Stimulated activated CD4-positive, alpha-beta T cell treated with anti-CD3 and anti-CD28 coated beads, Interleukin-15, amount 100 ng/mL, for 1 hour (primary cell): ENCODE measurements at regions not wholly inside any gene's neighbourhood (a gene's known extent, or its start where the extent isn't known, plus 50 kb on each side); places are given as distances from the start of the nearest gene placed in this dataset.
"Not testable (repeated sequence)": the region's sequence is repeated elsewhere in the genome, so short reads cannot be mapped to it uniquely, and the experiment has no call there.

ENCODE experiments used
- DNase-seq, 2 donors: peaks; one replicate each; pipeline ENCODE4 v3.0.0-alpha.2; 2020; ENCODE audit warnings: low read depth in 1 of 2, low spot score in 1 of 2

DNA sequence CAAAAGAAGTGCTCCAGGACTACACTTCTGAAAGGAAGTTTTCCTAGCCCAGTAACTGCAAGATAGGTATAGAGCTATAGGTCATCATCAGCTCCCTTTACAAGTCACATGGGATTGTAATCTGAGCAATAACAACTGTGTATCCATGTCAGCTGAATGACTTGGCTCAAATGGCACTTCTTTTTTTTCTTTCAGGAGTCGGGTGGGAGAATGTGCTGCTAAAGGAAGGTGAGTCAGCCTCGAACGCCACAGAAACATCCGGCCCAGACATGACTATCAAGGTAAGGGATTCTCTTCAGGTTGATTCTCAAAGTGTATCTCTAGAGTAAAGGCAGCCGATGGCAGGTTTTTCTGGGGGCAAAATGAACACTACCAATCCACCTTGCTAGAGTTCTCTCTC is 192.2 kb downstream of the C9orf152 start:
- no peak for DNase-seq

DNA sequence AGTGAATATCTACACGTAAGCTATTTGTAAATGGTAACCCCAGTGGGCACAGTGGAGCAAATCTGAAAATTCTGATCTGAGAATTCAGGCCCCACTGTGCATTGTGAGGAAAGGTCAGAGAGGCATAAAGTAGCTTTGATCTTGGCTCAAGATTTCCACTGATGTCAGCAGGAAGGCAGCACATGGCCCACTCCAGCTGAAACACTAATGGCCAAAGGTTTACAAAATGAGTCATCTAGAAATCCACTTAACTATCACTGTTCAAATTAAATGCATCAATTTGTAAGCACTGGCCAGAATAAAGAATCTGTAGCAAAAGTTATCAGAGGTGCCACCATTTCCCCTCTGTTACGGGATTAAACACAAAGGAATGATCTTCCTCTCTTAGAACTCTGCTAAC is 191.6 kb downstream of the C9orf152 start:
- DNase-seq: no peak

- not testable (repeated sequence) for DNase-seq
Observed at GRCh38 chr9:110020216-110020615, 187.7 kb downstream of the C9orf152 start.

- no peak for DNase-seq
Observed at GRCh38 chr9:110021891-110022290, 186.1 kb downstream of the C9orf152 start.

- DNase-seq: not testable (repeated sequence)
Observed at GRCh38 chr9:110023221-110023620, 184.7 kb downstream of the C9orf152 start.

GRCh38 chr9:110025551-110026170 is 182.3 kb downstream of the C9orf152 start:
- DNase-seq: no peak

GRCh38 chr9:110027671-110028081 is 180.3 kb downstream of the C9orf152 start:
- no peak for DNase-seq

- DNase-seq: no peak
Observed at GRCh38 chr9:110028271-110028670, 179.7 kb downstream of the C9orf152 start.

DNA sequence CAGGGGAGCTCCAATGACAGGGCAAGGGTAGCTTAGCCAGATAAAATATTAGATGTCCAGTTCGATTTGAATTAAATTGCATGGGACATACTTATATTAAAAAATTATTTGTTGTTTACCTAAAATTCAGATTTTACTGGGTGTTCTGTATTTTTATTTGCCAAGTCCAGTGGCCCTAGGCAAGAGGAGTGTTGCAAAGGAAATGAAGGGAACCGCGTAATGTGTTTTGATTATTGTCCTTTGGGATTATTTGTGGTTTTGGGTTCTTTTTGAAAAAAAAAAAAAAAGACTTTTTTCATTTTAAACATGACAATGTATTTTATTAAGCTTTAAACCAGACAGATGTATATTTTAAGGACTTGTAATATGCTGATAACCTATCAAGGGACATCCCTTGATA is 179.3 kb downstream of the C9orf152 start:
- no peak for DNase-seq

DNA sequence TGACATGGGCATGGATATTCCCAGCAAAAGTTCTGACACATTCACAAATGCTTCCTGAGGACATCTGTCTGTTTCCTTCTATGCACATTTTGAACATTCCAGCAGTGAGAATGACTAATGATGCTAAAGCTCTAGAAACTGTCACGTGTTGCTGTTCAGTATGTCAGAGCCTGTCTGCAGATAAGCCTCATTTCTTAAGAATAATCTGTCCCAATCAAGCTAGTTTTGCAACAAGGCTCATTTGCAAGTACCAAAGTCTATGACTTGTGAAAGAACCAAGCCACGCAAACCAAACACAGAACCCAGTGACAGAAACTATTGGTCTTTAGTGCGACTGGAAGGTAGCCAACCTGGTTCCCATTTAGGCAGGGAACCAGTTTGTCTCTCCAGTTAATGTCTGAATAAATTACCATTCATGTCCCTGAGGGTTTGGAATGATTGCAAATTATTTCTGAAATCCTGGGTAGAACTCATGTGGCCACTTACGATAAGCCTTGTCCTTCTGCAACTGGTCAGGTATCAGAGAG is 178.5 kb downstream of the C9orf152 start:
- no peak for DNase-seq

- DNase-seq: no peak
Observed at GRCh38 chr9:110029956-110030480, 177.9 kb downstream of the C9orf152 start.

- no peak for DNase-seq
Observed at GRCh38 chr9:110030632-110031031, 177.3 kb downstream of the C9orf152 start.

GRCh38 chr9:110031511-110032173 is 176.3 kb downstream of the C9orf152 start:
- no peak for DNase-seq

GRCh38 chr9:110032532-110032931 is 175.4 kb downstream of the C9orf152 start:
- not testable (repeated sequence) for DNase-seq

DNA sequence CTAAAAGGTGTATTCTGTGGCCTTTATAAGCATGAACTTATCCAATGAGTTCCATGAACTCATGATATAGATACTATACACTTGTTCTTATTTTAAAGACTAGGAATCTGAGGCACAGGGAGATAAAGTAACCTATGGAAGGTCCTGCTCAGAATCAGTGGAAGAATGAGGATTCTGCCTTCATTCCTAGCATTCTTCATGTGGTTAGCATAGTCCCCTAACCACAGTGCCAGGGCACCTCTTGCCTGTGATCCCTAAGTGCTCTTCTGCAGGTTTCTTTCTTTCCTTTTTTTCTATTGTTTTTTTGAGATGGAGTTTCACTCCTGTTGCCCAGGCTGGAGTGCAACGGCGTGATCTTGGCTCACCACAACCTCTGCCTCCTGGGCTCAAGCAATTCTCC is 174.1 kb downstream of the C9orf152 start:
- no peak for DNase-seq

- no peak for DNase-seq
Observed at GRCh38 chr9:110036286-110036685, 171.7 kb downstream of the C9orf152 start.

DNA sequence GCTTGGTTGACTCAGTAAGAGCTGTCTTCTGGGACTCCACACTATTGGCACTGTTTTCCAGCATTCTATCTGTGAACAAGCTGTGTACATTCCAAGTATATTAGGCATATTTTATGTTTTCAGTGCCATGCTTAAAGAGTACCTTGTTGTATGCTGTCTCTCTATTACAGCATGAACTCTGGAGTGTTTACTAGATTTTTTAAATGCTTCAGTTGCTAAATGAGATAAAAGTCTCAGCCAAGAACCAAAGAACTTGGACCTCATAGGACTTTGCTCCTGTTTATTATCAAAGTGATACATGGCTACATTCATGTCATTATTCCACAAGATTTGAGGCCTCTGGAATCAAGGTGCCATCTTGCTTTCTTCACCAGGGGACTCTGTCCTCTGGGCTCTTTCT is 167.2 kb downstream of the C9orf152 start:
- no peak for DNase-seq

GRCh38 chr9:110041452-110041851 is 166.5 kb downstream of the C9orf152 start:
- no peak for DNase-seq

- no peak for DNase-seq
Observed at GRCh38 chr9:110047232-110047954, 160.6 kb downstream of the C9orf152 start.

GRCh38 chr9:110047955-110048402 is 160.0 kb downstream of the C9orf152 start:
- DNase-seq: peak in 1 of 2 donors; percentile 2

GRCh38 chr9:110048403-110048975 is 159.5 kb downstream of the C9orf152 start:
- DNase-seq: peak; percentile 61 to 73
